ENCODE measurements at regions not wholly inside any gene's neighbourhood (a gene's known extent, or its start where the extent isn't known, plus 50 kb on each side); places are given as distances from the start of the nearest gene placed in this dataset.

DNA sequence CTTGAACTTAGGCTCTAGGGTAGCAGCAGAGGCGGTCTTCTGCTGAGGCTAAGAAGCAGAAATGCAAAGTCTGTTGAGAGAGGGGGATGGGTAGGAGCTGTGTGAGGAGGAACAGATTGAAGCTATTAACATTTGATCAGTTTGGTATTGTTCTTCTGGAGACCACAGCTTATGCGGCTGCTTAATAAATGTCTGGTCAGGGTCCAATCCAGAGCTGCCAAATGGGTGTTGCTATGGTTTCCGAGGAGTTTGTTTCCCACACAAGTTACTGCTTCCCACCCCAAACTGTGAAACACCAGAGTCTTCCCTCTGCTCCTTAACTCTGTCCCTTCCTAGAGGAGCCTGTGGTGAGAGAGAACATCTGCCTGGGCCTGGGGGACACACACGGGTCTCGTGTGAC, 142.2 kb upstream of the KLF4 start:
- Mint-ChIP-seq H3K4me3 (no peak overlapping the region), H3K27ac (no peak overlapping the region), H3K27me3 (peaks cover 11% of the 10 kb centered on the region), H3K9me3 (ENCODE audit: low read depth) (no peaks in the 10 kb centered on the region), H3K4me1 (ENCODE audit: low read depth) (no peaks in the 10 kb centered on the region), H3K36me3 (no peaks in the 10 kb centered on the region)

DNA sequence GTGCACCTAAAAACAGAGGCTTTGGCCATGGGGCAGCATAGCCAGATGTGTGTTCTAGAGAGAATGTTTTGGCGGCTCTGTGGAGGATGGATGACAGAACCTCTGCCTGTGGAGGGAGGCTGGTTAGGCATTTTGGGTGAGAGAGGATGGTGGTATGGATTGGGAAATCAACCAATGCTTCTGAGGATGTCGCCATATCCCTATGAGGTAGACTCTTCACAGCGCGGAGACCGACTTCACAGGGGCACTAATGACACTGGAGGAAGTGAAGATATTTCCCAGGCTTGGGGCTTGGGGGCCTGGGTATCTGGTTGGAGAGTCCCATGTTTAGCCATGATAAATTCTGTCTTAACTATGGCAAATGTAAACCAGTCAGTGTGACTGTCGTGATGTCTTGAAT, 140.6 kb upstream of the KLF4 start:
- Mint-ChIP-seq H3K27me3 (peaks cover 4% of the 10 kb centered on the region), H3K27ac (no peak overlapping the region), H3K4me3 (no peak overlapping the region), H3K36me3 (no peaks in the 10 kb centered on the region), H3K9me3 (ENCODE audit: low read depth) (no peaks in the 10 kb centered on the region), H3K4me1 (ENCODE audit: low read depth) (no peaks in the 10 kb centered on the region)

DNA sequence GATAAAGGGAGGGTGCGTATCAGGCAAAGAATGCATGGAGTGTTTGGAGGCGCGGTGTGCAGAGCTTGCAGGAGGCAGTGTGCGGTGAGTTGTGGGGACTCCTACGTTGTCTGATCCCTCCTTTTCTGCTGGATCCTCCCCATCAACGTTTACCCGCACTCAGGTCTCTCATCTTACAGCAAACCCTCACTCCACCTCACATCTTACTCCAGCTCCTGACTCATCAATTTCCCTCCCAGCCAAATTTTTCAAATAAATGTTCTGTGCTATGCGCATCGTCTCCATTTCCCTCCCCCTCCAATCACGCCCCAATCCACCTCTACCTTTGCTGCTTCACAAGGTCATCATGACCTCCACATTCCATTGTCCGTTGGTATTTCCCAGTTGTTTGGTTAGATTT, 138.9 kb upstream of the KLF4 start:
- no peak overlapping the region for H3K27ac Mint-ChIP-seq
- H3K27me3 Mint-ChIP-seq, result peaks cover 2% of the 10 kb centered on the region
- no peaks in the 10 kb centered on the region for H3K4me1 Mint-ChIP-seq (ENCODE audit: low read depth)
- H3K36me3 Mint-ChIP-seq, result no peaks in the 10 kb centered on the region
- H3K4me3 Mint-ChIP-seq, result no peak overlapping the region
- H3K9me3 Mint-ChIP-seq (ENCODE audit: low read depth), result no peaks in the 10 kb centered on the region

DNA sequence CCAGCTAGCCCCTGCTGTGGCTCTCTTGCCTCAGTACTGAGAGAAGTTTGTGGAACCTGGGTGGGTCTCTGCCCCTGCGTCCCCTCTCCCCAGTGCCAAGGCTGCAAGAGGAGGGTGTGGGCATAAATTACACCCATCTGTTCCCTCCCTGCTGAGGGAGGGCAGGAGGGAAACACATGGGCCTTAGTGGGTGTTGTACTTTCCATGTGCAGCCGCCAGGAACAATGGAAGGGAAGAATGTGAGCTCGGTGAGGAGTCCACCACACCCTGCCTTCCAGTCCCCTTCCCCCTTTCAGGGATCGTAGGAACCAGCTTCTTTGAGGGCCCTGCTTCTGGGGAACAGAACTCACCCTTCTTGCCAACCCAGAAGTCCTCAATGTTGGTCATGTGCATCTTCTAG, 138.2 kb upstream of the KLF4 start:
- Mint-ChIP-seq H3K4me3 (no peak overlapping the region), H3K27me3 (peaks cover 2% of the 10 kb centered on the region), H3K27ac (no peak overlapping the region), H3K9me3 (ENCODE audit: low read depth) (no peaks in the 10 kb centered on the region), H3K4me1 (ENCODE audit: low read depth) (no peaks in the 10 kb centered on the region), H3K36me3 (no peaks in the 10 kb centered on the region)

DNA sequence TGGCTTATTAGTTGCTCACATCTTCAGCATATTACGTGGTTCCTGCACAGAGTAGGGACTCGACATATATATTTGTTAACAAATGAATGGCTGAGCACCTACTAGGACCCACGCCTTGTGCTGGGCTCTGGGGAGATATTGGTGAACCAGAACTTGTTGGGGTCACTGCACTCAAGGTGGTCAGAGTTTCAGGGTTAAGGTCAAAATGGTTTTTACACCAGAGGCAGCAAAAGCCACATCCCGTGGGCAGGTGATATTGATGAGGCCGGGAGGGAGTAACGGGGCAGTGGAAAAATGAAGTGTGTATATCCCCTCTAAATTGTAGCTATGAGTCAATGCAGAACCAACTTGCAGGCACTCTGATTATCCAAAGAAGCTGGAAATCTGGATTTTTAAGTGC, 136.5 kb upstream of the KLF4 start:
- H3K27me3 Mint-ChIP-seq, result no peaks in the 10 kb centered on the region
- H3K4me1 Mint-ChIP-seq (ENCODE audit: low read depth), result no peaks in the 10 kb centered on the region
- H3K4me3 Mint-ChIP-seq, result no peak overlapping the region
- no peaks in the 10 kb centered on the region for H3K36me3 Mint-ChIP-seq
- no peak overlapping the region for H3K27ac Mint-ChIP-seq
- no peaks in the 10 kb centered on the region for H3K9me3 Mint-ChIP-seq (ENCODE audit: low read depth)

DNA sequence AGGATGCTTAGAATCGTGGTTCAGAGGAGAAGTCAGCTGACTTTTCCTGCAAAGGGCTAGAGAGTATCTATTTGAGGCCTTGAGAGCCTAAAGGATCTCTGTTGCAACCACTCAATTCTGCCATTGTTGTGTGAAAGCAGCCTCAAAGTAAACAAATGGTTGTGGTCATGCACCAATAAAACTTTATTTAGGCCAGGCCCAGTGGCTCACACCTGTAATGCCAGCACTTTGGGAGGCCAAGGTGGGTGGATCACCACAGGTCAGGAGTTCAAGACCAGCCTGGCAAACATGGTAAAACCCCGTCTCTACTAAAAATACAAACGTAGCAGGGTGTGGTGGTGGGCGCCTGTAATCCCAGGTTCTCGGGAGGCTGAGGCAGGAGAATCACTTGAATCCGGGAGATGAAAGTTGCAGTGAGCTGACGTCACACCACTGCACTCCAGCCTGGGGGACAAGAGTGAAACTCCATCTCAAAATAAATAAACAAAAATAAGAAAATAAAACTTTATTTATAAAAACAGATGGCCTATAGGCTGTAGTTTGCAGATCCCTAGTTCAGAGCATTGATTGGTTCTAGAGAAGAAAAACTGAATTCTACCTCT, 135.9 kb upstream of the KLF4 start:
- no peak overlapping the region for H3K4me3 Mint-ChIP-seq
- H3K9me3 Mint-ChIP-seq (ENCODE audit: low read depth), result no peaks in the 10 kb centered on the region
- no peaks in the 10 kb centered on the region for H3K27me3 Mint-ChIP-seq
- no peaks in the 10 kb centered on the region for H3K36me3 Mint-ChIP-seq
- no peak overlapping the region for H3K27ac Mint-ChIP-seq
- H3K4me1 Mint-ChIP-seq (ENCODE audit: low read depth), result no peaks in the 10 kb centered on the region

DNA sequence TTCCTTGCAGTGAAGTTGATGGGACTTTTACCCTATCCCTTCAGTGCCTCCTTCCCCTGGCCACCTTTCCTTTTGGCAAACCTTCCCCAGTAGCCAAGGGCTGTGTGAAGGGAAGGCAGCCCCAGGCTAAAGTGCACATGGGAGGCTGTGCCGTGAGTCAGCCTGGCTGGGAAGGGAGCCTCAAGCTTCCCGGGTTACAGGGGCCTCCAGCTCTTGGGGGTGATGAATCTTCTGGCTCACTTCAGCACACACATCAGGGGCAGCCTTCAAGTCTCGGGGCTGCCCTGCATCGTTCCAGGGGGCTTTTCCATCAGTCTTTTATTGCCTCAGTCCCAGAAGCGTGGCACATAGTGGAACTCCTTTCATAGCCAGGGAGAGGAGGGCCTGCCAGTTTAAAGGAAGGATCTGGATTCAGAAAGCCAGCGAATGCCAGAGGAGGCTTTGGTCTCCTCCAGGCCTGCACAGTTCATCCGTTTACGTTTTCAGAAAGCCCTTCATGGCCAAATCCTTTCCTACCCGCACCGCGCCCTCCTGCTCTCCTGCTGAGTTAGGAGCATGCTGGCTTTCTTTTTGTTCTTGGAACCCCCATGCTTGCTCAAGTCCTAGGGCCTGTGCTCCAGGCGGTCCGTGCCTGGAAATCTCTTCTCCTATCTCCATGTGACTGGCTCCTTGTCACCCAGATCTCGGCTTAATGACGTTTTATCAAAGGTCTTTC, 134.8 kb upstream of the KLF4 start:
- Mint-ChIP-seq H3K4me3 (no peak overlapping the region), H3K27me3 (no peaks in the 10 kb centered on the region), H3K36me3 (no peaks in the 10 kb centered on the region), H3K27ac (no peak overlapping the region), H3K4me1 (ENCODE audit: low read depth) (no peaks in the 10 kb centered on the region), H3K9me3 (ENCODE audit: low read depth) (no peaks in the 10 kb centered on the region)

DNA sequence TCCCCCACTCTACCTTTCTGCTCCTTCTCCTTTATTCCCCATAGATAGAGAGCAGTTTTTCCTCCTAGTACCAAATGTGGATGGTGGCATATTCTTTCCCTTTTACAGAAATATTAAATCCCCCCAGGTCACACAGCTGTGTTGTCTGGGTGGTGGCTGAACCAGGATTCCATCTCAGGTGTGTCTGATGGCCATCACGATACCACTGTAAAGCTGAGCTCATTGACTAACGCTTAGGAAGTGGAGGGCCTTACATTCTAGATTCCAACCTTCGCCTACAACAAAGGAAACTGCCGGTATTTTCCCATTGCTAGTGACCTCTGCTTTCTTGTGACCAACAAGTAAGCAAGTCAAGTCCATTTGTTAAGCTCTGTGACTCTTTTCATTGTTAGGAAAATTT, 131.9 kb upstream of the KLF4 start:
- H3K27ac Mint-ChIP-seq, result no peak overlapping the region
- no peaks in the 10 kb centered on the region for H3K4me1 Mint-ChIP-seq (ENCODE audit: low read depth)
- H3K4me3 Mint-ChIP-seq, result no peak overlapping the region
- H3K36me3 Mint-ChIP-seq, result no peaks in the 10 kb centered on the region
- no peaks in the 10 kb centered on the region for H3K9me3 Mint-ChIP-seq (ENCODE audit: low read depth)
- H3K27me3 Mint-ChIP-seq, result no peaks in the 10 kb centered on the region

DNA sequence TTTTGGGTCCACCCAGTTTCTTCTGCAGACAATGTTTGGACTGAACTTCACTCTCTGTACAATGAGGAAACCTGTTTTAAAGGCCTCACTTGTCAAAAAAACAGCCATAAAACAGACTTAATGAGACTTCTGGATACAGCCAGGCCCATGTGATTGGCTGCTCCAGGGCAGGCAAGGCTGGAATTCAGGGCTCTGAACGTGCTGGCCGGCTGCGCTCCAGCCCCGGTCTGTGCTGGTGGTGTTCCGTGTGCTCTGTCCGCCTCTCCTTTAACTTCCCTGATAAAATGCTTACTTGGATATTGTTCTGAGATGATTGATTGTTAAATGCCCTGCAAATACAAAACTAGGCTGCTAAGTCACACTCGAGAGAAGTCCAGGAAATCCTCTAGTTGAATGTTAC, 131.2 kb upstream of the KLF4 start:
- Mint-ChIP-seq H3K27ac (no peak overlapping the region), H3K36me3 (no peaks in the 10 kb centered on the region), H3K27me3 (no peaks in the 10 kb centered on the region), H3K4me3 (no peak overlapping the region), H3K4me1 (ENCODE audit: low read depth) (no peaks in the 10 kb centered on the region), H3K9me3 (ENCODE audit: low read depth) (no peaks in the 10 kb centered on the region)

DNA sequence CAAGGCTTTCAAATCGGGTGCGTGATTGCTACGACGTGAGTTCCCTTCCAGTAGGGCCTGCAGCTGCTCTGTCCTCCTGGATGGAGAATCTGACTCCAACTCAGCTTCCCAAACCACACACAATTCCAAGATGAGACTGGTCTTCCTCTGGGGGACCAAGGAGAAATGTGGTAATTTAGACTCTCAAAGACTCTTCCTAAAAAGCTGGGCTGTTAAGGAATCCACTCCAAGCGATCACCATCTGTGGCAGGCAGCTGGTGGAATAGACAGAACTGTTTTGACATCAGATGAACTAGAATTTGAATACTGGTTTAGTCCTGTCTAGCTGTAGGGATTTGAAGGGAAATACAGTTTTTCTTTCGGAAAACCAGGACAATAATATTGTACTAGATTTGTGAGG, 130.7 kb upstream of the KLF4 start:
- Mint-ChIP-seq H3K36me3 (no peaks in the 10 kb centered on the region), H3K4me3 (no peak overlapping the region), H3K4me1 (ENCODE audit: low read depth) (no peaks in the 10 kb centered on the region), H3K9me3 (ENCODE audit: low read depth) (no peaks in the 10 kb centered on the region), H3K27me3 (no peaks in the 10 kb centered on the region), H3K27ac (no peak overlapping the region)

DNA sequence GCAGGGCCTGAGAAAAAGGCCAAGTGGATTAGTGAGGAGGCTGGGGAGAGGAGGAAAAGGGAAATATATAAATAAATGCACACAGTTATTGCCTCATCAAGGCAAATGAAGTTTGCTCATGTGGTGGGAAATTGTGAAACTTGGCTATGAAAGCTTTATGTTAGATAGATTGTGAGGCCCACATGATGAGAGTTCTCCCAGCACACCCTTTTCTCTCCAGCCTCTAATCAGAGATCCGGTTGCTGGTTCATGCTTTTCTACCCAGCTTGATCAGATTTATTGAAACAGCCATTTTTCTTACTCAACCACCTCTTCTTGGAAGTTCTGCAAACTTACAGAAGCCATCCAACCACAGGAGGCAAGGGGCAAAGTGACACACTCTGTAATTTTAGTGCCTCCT, 125.8 kb upstream of the KLF4 start:
- H3K4me3 Mint-ChIP-seq, result no peak overlapping the region

DNA sequence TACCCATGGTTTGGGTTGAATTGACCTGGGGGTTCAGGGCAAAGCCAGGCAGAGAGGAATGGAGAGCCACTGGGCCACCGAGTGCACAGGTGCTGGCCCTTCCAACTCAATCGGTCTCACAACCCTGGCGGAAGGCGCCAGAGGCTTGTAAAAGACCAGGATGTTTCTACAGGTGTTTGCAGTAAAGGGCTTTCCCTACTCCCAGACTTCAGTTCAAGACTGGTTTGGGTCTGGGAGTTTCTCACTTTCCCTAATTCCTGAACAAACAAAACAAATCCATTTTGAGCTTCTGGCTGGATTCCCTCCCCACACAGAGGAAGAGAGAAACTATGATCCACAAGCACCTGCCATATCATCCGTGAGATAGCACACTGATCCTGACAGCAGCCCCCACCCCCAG, 125.2 kb upstream of the KLF4 start:
- Mint-ChIP-seq H3K4me3 (no peak overlapping the region), H3K27ac (no peak overlapping the region), H3K9me3 (ENCODE audit: low read depth) (no peaks in the 10 kb centered on the region), H3K27me3 (no peaks in the 10 kb centered on the region), H3K36me3 (no peaks in the 10 kb centered on the region), H3K4me1 (ENCODE audit: low read depth) (no peaks in the 10 kb centered on the region)

More for the DNA sequence above, 125.8 kb upstream of the KLF4 start:
- no peaks in the 10 kb centered on the region for H3K4me1 Mint-ChIP-seq (ENCODE audit: low read depth)
- H3K27ac Mint-ChIP-seq, result no peak overlapping the region
- H3K36me3 Mint-ChIP-seq, result no peaks in the 10 kb centered on the region
- H3K9me3 Mint-ChIP-seq (ENCODE audit: low read depth), result no peaks in the 10 kb centered on the region
- no peaks in the 10 kb centered on the region for H3K27me3 Mint-ChIP-seq

DNA sequence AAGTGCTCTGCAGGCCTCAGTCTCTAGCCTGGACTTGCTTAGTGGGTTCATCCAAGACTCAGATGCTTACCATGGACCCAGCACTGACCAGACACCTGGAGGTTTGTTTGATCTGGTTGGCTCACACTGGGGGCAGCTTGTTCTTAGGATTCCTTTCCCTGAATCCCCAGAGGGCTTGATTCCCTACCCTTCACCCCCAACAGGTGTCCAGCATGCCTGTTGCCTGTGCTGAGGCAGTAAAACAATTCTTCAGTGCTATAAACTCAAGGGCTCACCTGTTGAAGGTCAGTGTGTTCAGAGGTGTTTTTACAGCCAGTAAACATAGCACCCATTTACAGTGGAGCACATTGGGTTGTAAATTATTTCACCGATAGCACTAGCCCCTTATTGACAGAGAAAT, 123.8 kb upstream of the KLF4 start:
- H3K27ac Mint-ChIP-seq, result no peak overlapping the region
- H3K27me3 Mint-ChIP-seq, result no peaks in the 10 kb centered on the region
- H3K36me3 Mint-ChIP-seq, result no peaks in the 10 kb centered on the region
- H3K9me3 Mint-ChIP-seq (ENCODE audit: low read depth), result no peaks in the 10 kb centered on the region
- no peak overlapping the region for H3K4me3 Mint-ChIP-seq
- no peaks in the 10 kb centered on the region for H3K4me1 Mint-ChIP-seq (ENCODE audit: low read depth)

DNA sequence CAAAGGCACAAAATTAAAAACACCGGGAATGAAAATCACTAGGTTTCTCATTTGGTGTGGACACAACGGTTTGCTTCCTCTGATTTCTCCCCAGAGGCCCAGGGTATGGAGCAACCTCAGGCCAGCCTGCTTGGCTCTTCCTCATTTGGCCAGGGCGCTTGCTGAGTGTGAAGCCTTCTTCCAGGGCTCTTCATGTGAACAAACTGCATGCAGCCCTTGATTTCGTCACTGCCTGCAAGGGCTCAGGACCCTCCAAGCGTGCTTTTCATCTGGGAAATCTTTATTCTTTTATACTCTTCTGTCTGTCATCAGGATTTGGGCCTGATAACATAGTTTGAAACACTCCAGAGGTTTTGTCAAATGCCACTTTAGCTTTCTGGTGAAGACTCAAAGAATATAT, 122.6 kb upstream of the KLF4 start:
- no peaks in the 10 kb centered on the region for H3K4me1 Mint-ChIP-seq (ENCODE audit: low read depth)

DNA sequence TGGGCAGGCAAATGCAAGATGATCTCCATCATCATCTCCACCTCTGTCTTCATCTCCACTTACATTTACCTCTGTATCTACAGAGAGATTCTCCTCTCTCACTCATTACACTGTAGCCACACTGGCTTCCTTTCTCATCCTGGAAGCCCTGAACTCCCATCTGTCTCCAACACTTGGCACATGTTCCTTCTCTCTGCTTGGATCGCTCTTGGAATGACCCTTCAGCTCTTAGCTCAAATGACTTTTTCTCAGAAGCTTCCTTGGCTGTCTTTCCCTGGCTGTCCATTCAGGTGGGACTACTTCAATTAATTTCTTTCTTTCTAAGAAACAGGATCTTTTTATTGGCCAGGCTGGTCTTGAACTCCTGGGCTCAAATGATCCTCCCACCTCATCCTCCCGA, 120.0 kb upstream of the KLF4 start:
- Mint-ChIP-seq H3K4me1 (ENCODE audit: low read depth) (no peaks in the 10 kb centered on the region), H3K9me3 (ENCODE audit: low read depth) (no peaks in the 10 kb centered on the region), H3K27me3 (no peaks in the 10 kb centered on the region), H3K36me3 (no peaks in the 10 kb centered on the region), H3K27ac (no peak overlapping the region), H3K4me3 (no peak overlapping the region)

More for the DNA sequence above, 122.6 kb upstream of the KLF4 start:
- Mint-ChIP-seq H3K4me3 (no peak overlapping the region), H3K9me3 (ENCODE audit: low read depth) (no peaks in the 10 kb centered on the region), H3K27me3 (no peaks in the 10 kb centered on the region), H3K27ac (no peak overlapping the region), H3K36me3 (no peaks in the 10 kb centered on the region)

DNA sequence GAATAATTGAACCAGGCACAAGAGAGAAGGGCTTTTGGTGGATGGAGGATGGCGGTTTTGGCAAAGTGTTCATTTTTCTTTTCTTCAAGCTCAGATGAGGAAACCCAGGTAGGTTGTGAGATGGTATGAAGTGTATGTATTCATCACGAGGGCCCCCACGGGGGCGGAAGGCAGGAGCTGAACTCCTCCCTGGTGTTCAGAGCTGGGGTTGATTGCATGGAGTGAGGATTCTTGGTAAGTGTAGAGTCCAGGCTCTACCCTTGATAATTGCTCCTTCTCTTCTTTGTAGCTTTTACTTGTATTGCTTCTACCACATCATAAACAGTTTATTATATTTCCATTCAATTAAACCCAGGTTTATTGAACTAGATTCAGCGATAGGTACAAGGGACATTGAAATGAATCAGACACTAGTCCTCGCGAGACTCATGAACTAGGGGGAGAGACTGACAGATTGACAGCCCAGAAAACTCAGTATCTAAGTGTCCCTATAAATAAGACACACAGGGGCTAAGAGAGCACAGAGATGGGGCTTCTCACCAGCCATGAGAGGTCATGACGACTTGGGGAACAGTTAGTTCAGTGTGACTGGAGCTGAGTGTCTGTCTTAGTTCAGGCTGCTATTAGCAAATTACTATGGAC, 116.7 kb upstream of the KLF4 start:
- Mint-ChIP-seq H3K27ac (no peak overlapping the region), H3K27me3 (no peaks in the 10 kb centered on the region), H3K4me3 (no peak overlapping the region), H3K36me3 (no peaks in the 10 kb centered on the region), H3K4me1 (ENCODE audit: low read depth) (no peaks in the 10 kb centered on the region), H3K9me3 (ENCODE audit: low read depth) (no peaks in the 10 kb centered on the region)

All from activated naive CD8-positive, alpha-beta T cell (primary cell).